PFSK-1 (cell line): ENCODE measurements at regions not wholly inside any gene's neighbourhood (a gene's known extent, or its start where the extent isn't known, plus 50 kb on each side); places are given as distances from the start of the nearest gene placed in this dataset.

ENCODE experiments used
- FOXP2 ChIP-seq: optimal IDR thresholded peaks from 2 replicates; pipeline ENCODE3; 2011; ENCODE audit warnings: borderline replicate concordance, control low read depth, inconsistent platforms; ENCODE audit not compliant: insufficient read depth; ENCODE audit errors: extremely low read length, extremely low read depth
- POLR2AphosphoS5 ChIP-seq: IDR thresholded peaks from 2 replicates; pipeline ENCODE4 v1.6.1; 2012; ENCODE audit warnings: low read depth, mild to moderate bottlenecking, control low read depth, low read length, moderate library complexity
- REST ChIP-seq, 2 experiments: IDR thresholded peaks; 2 replicates each; pipeline versions ENCODE4 v1.6.1 to v1.8.0; 2011 to 2012; ENCODE audit warnings: low read depth in 2 of 2, low read length in 2 of 2, control low read depth in 1 of 2, inconsistent platforms in 1 of 2, mild to moderate bottlenecking in 1 of 2, moderate library complexity in 1 of 2; ENCODE audit not compliant: insufficient read depth in 1 of 2
- SIN3A ChIP-seq: IDR thresholded peaks from 2 replicates; pipeline ENCODE4 v1.6.1; 2012; ENCODE audit warnings: mild to moderate bottlenecking, low read length, moderate library complexity, borderline replicate concordance; ENCODE audit not compliant: insufficient read depth
- TAF1 ChIP-seq: IDR thresholded peaks from 2 replicates; pipeline ENCODE4 v1.6.1; 2012; ENCODE audit warnings: low read length, control low read depth, borderline replicate concordance; ENCODE audit not compliant: insufficient read depth

DNA sequence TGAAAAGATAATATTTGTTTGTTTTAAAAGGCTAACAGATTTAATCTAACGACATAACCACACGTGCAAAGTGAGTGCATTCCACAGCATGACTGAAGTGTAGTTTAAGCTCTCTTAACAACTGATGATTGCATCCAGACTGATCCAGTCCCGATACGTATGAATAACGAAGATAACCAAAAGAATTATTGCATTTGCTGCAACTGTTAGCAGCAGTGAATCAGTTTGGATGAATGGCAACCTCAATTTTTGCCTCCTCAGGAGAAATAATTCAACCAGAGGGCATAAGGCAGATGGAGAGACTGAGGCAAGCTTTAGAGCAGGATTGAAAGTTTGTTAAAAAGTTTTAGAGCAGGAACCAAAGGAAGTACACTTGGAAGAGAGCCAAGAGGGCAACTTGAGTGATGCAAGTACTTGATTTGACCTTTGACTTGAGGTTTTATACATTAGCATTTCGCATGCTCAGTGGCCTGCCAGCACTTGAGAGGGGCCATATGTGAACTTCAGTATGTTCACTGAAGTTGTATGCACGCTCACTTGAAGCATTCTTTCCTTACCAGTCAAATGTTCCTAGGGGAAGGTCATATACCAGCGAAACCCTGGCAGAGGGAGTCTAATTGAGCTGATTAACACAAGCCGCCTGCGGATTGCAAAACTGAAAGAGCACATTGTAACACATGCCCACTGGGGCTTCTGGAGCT, 835.0 kb upstream of the PCDH20 start:
- TF ChIP-seq POLR2AphosphoS5 (no peak), FOXP2 (no peak), SIN3A (no peak)

- TF ChIP-seq SIN3A = no peak
These were observed 830.9 kb upstream of the PCDH20 start for GRCh38 chr13:62246581-62246980.

GRCh38 chr13:62243106-62243505, 827.5 kb upstream of the PCDH20 start:
- TF ChIP-seq POLR2AphosphoS5 (no peak), REST (IDR thresholded peaks at IDR 0.05; ENCODE audit: insufficient read depth in 1 of 2, low read depth in 2 of 2, low read length in 2 of 2) (no peak), TAF1 (no peak), FOXP2 (no peak), SIN3A (no peak)

DNA sequence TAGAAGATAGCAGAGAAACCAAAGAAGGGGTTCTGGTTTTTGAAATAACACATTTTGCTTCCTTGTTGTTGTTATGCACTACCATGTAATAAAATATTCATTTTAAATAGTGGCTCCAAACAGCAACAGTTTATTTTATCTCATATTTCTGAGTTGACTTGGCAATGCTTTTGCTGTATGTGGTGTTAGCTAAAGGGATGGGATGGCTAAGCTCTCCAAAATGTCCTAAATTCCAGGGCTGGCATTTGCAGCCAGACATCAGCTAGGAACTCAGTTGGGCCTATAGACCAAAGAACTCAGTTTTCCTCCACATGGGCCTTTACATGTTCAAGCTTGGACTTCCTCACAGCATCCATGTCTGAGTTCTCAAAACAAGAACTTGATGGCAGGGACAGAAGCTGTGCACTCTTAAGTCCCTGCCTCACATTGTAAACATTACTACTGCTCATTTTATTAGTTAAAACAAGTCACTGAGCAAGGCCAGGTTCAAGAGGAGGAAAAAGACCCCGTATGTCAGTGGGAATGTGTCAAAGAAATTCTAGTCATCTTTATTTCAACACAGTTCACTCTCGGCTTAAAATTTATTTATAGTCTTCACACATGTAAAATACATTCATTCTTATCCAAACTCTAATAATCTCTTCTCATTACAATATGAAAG, 819.3 kb upstream of the PCDH20 start:
- no peak for TF ChIP-seq SIN3A
- no peak for TF ChIP-seq TAF1
- no peak for TF ChIP-seq POLR2AphosphoS5
- TF ChIP-seq FOXP2 = no peak
- TF ChIP-seq REST (IDR thresholded peaks at IDR 0.05; ENCODE audit: insufficient read depth in 1 of 2, low read depth in 2 of 2, low read length in 2 of 2) = no peak

GRCh38 chr13:62210951-62211350, 795.3 kb upstream of the PCDH20 start:
- TF ChIP-seq REST (IDR thresholded peaks at IDR 0.05; ENCODE audit: insufficient read depth in 1 of 2, low read depth in 2 of 2, low read length in 2 of 2) = no peak
- TF ChIP-seq FOXP2 = no peak
- TF ChIP-seq TAF1 = no peak
- TF ChIP-seq SIN3A = no peak
- TF ChIP-seq POLR2AphosphoS5 = no peak

DNA sequence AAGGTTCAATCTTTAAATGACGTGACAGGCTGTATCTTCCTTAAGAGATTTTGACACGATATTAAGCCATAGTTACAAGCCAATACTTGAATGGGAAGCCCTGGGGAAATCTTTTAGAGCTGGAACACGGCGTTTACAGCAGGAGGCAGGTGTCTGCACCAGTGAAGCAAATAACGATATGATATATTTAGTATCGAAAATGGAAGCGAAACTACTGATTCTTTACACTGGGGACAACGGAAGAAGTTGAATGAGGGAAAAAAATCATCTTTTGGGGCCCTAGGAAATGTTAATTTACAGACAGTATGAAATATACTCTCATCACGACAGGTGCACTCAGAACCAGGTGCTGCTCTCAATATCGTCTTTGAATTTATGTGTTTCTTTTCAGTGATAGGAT, 793.9 kb upstream of the PCDH20 start:
- TF ChIP-seq SIN3A (no peak), TAF1 (no peak), FOXP2 (no peak), POLR2AphosphoS5 (no peak), REST (IDR thresholded peaks at IDR 0.05; ENCODE audit: insufficient read depth in 1 of 2, low read depth in 2 of 2, low read length in 2 of 2) (no peak)
